IMR-90 (cell line): ENCODE measurements at regions not wholly inside any gene's neighbourhood (a gene's known extent, or its start where the extent isn't known, plus 50 kb on each side); places are given as distances from the start of the nearest gene placed in this dataset.

ENCODE experiments used
- CEBPB ChIP-seq: IDR thresholded peaks from 2 replicates; pipeline ENCODE4 v1.6.1; 2012; ENCODE audit warnings: low read depth, low read length, improper control_type of control experiment
- POLR2A ChIP-seq: IDR thresholded peaks from 2 replicates; pipeline ENCODE4 v1.6.1; 2012; ENCODE audit warnings: mild to moderate bottlenecking, low read depth, low read length
- RAD21 ChIP-seq: IDR thresholded peaks from 2 replicates; pipeline ENCODE4 v1.6.1; 2012; ENCODE audit warnings: low read length, improper control_type of control experiment
- TF ChIP-seq, protein P1 (sequence below): conservative IDR thresholded peaks from 2 replicates; pipeline ENCODE4 v1.5.1; 2012; ENCODE audit warnings: mild to moderate bottlenecking, low read depth, low read length, improper control_type of control experiment

GRCh38 chr18:39991696-39992265 lies 1963.3 kb upstream of the PIK3C3 start:
- TF ChIP-seq CEBPB, result no peak
- TF ChIP-seq, protein P1, sequence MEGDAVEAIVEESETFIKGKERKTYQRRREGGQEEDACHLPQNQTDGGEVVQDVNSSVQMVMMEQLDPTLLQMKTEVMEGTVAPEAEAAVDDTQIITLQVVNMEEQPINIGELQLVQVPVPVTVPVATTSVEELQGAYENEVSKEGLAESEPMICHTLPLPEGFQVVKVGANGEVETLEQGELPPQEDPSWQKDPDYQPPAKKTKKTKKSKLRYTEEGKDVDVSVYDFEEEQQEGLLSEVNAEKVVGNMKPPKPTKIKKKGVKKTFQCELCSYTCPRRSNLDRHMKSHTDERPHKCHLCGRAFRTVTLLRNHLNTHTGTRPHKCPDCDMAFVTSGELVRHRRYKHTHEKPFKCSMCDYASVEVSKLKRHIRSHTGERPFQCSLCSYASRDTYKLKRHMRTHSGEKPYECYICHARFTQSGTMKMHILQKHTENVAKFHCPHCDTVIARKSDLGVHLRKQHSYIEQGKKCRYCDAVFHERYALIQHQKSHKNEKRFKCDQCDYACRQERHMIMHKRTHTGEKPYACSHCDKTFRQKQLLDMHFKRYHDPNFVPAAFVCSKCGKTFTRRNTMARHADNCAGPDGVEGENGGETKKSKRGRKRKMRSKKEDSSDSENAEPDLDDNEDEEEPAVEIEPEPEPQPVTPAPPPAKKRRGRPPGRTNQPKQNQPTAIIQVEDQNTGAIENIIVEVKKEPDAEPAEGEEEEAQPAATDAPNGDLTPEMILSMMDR, result no peak
- TF ChIP-seq POLR2A, result no peak
- TF ChIP-seq RAD21, result no peak
